ENCODE measurements at regions not wholly inside any gene's neighbourhood (a gene's known extent, or its start where the extent isn't known, plus 50 kb on each side); places are given as distances from the start of the nearest gene placed in this dataset.

DNA sequence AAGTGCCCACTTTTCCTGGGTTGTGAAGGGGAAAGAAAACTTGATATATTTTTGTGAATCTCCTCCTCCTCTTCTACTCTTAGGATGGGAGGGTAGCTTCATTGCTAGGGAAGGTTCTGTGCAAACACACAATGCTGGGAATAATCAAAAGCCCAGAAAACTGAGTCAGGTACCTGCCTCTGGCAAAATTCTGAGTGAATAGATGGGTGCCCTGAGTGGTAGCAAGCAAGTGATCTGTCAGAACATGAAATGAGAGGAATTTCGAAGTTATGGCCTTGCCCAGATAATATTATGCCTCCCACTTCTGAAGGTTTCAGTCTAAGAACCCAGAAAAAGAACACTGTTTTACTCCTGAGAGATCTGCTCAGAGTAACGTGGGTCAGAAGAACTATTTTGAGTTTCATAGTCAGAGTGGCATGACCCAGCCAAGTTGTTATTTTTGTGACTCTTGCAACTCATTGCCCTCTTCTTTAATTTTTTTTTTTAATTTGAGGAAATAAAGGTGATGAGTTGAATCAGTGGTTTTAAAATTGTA is 158.3 kb downstream of the BMP2 start:
- TF ChIP-seq, protein P1, sequence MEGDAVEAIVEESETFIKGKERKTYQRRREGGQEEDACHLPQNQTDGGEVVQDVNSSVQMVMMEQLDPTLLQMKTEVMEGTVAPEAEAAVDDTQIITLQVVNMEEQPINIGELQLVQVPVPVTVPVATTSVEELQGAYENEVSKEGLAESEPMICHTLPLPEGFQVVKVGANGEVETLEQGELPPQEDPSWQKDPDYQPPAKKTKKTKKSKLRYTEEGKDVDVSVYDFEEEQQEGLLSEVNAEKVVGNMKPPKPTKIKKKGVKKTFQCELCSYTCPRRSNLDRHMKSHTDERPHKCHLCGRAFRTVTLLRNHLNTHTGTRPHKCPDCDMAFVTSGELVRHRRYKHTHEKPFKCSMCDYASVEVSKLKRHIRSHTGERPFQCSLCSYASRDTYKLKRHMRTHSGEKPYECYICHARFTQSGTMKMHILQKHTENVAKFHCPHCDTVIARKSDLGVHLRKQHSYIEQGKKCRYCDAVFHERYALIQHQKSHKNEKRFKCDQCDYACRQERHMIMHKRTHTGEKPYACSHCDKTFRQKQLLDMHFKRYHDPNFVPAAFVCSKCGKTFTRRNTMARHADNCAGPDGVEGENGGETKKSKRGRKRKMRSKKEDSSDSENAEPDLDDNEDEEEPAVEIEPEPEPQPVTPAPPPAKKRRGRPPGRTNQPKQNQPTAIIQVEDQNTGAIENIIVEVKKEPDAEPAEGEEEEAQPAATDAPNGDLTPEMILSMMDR (IDR thresholded peaks at IDR 0.05; ENCODE audit: borderline replicate concordance, extremely low read depth, low read length, poor library complexity, severe bottlenecking), result no peak
- no peak for TF ChIP-seq EZH2 (IDR thresholded peaks at IDR 0.05; ENCODE audit: borderline replicate concordance, low read depth, low read length, severe bottlenecking)
- H3K4me2 ChIP-seq (ENCODE audit: insufficient read depth, low read length), result no peak overlapping the region
- H3K27ac ChIP-seq (ENCODE audit: low read length), result no peak overlapping the region
- H3K27me3 ChIP-seq (ENCODE audit: insufficient read depth, low read length, poor library complexity), result peaks cover under 1% of the 10 kb centered on the region
- no peak overlapping the region for H2AFZ ChIP-seq (ENCODE audit: low read depth, low read length)
- H3K36me3 ChIP-seq (ENCODE audit: insufficient read depth, low read length), result no peaks in the 10 kb centered on the region
- H3K9ac ChIP-seq (ENCODE audit: low read depth, low read length), result no peak overlapping the region
- H3K4me3 ChIP-seq (ENCODE audit: low read depth in 1 of 2, low read length in 2 of 2), result no peak overlapping the region
- no peaks in the 10 kb centered on the region for H3K4me1 ChIP-seq (ENCODE audit: insufficient read depth, low read length)
- H3K79me2 ChIP-seq (ENCODE audit: insufficient read depth, low read length), result no peaks in the 10 kb centered on the region
- no peaks in the 10 kb centered on the region for H4K20me1 ChIP-seq (ENCODE audit: insufficient read depth, low read length)
- no peak for DNase-seq
- no peaks in the 10 kb centered on the region for H3K9me3 ChIP-seq (ENCODE audit: insufficient read depth, low read length, severe bottlenecking)
- no peak for ATAC-seq (ENCODE audit: insufficient read depth, low read depth)

DNA sequence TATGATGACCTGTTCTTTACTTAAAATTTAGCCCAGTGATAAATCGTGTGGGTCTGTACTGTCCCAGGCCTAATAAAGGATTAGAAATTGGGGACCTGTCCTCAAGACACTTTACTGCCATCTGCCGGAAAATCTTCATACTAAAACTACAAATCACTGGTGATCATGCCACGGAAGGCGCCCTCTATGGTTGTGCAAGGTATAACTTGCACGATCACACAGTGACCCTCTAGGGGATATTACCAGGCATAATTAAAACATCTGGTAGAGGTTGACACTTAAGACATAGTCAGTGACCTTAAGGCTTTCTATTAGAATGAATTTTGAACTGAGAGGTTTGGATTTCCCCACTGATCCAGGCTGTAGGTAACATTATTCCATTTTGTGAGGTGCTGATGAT is 172.6 kb downstream of the BMP2 start:
- Histone ChIP-seq H3K79me2 (ENCODE audit: insufficient read depth, low read length) (no peaks in the 10 kb centered on the region), H3K4me3 (ENCODE audit: low read depth in 1 of 2, low read length in 2 of 2) (no peak overlapping the region), H3K9ac (ENCODE audit: low read depth, low read length) (no peak overlapping the region), H3K4me1 (ENCODE audit: insufficient read depth, low read length) (no peaks in the 10 kb centered on the region), H2AFZ (ENCODE audit: low read depth, low read length) (no peak overlapping the region), H3K27me3 (ENCODE audit: insufficient read depth, low read length, poor library complexity) (no peaks in the 10 kb centered on the region), H3K4me2 (ENCODE audit: insufficient read depth, low read length) (no peak overlapping the region), H4K20me1 (ENCODE audit: insufficient read depth, low read length) (no peaks in the 10 kb centered on the region), H3K27ac (ENCODE audit: low read length) (no peak overlapping the region), H3K9me3 (ENCODE audit: insufficient read depth, low read length, severe bottlenecking) (no peaks in the 10 kb centered on the region), H3K36me3 (ENCODE audit: insufficient read depth, low read length) (no peaks in the 10 kb centered on the region)
- TF ChIP-seq, protein P1 (IDR thresholded peaks at IDR 0.05; ENCODE audit: borderline replicate concordance, extremely low read depth, low read length, poor library complexity, severe bottlenecking), result peak; percentile 27
- TF ChIP-seq EZH2 (IDR thresholded peaks at IDR 0.05; ENCODE audit: borderline replicate concordance, low read depth, low read length, severe bottlenecking), result no peak
- no peak for ATAC-seq (ENCODE audit: insufficient read depth, low read depth)
- no peak for DNase-seq

DNA sequence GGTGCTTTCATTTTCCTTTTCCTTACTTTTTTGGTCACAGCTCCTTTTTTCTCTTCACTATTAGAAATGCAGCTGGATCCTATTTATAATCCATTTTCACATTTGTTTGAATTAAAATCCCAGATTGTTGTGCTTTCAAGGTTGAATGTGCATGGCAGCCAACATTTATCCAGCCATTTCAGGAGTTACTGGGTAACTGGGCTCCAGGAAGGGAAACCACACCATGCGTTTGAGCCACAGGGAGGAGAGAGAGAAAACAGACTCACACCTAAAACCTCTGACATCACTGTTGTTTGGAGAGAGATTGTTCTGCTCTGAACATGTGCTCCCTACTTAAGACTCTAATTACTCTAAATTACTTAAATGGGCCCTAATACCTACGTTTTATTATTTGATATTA is 173.4 kb downstream of the BMP2 start:
- Histone ChIP-seq H3K9me3 (ENCODE audit: insufficient read depth, low read length, severe bottlenecking) (no peaks in the 10 kb centered on the region), H2AFZ (ENCODE audit: low read depth, low read length) (no peak overlapping the region), H3K4me1 (ENCODE audit: insufficient read depth, low read length) (no peaks in the 10 kb centered on the region), H3K9ac (ENCODE audit: low read depth, low read length) (no peak overlapping the region), H3K36me3 (ENCODE audit: insufficient read depth, low read length) (no peaks in the 10 kb centered on the region), H3K27me3 (ENCODE audit: insufficient read depth, low read length, poor library complexity) (no peaks in the 10 kb centered on the region), H3K4me3 (ENCODE audit: low read depth in 1 of 2, low read length in 2 of 2) (no peak overlapping the region), H4K20me1 (ENCODE audit: insufficient read depth, low read length) (no peaks in the 10 kb centered on the region), H3K27ac (ENCODE audit: low read length) (no peak overlapping the region), H3K4me2 (ENCODE audit: insufficient read depth, low read length) (no peak overlapping the region), H3K79me2 (ENCODE audit: insufficient read depth, low read length) (no peaks in the 10 kb centered on the region)
- no peak for DNase-seq
- ATAC-seq (ENCODE audit: insufficient read depth, low read depth), result no peak
- TF ChIP-seq EZH2 (IDR thresholded peaks at IDR 0.05; ENCODE audit: borderline replicate concordance, low read depth, low read length, severe bottlenecking), result no peak
- TF ChIP-seq, protein P1 (IDR thresholded peaks at IDR 0.05; ENCODE audit: borderline replicate concordance, extremely low read depth, low read length, poor library complexity, severe bottlenecking), result no peak

DNA sequence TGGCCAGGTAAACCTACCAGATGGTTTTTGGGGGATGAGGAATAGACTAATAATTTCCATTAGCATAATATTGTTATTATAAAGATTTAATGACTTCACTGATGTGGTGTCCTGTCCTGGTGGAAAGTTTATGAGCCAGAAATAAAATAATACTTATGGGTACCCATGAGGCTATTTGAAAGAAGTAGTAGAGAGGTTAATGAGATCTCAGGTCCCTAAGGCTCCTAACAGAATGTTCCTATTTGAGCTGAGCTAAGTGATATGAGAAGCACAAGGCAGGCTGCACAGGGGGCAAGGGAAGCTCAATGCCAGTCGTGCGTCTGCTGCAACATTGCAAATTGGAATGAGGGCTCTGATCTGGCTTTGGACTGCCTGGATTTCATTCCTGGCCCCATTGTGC is 174.1 kb downstream of the BMP2 start:
- Histone ChIP-seq H4K20me1 (ENCODE audit: insufficient read depth, low read length) (no peaks in the 10 kb centered on the region), H3K27ac (ENCODE audit: low read length) (no peak overlapping the region), H3K9ac (ENCODE audit: low read depth, low read length) (no peak overlapping the region), H2AFZ (ENCODE audit: low read depth, low read length) (no peak overlapping the region), H3K27me3 (ENCODE audit: insufficient read depth, low read length, poor library complexity) (no peaks in the 10 kb centered on the region), H3K4me1 (ENCODE audit: insufficient read depth, low read length) (no peaks in the 10 kb centered on the region), H3K9me3 (ENCODE audit: insufficient read depth, low read length, severe bottlenecking) (no peaks in the 10 kb centered on the region), H3K4me3 (ENCODE audit: low read depth in 1 of 2, low read length in 2 of 2) (no peak overlapping the region), H3K79me2 (ENCODE audit: insufficient read depth, low read length) (no peaks in the 10 kb centered on the region), H3K4me2 (ENCODE audit: insufficient read depth, low read length) (no peak overlapping the region), H3K36me3 (ENCODE audit: insufficient read depth, low read length) (no peaks in the 10 kb centered on the region)
- TF ChIP-seq, protein P1 (IDR thresholded peaks at IDR 0.05; ENCODE audit: borderline replicate concordance, extremely low read depth, low read length, poor library complexity, severe bottlenecking), result no peak
- no peak for TF ChIP-seq EZH2 (IDR thresholded peaks at IDR 0.05; ENCODE audit: borderline replicate concordance, low read depth, low read length, severe bottlenecking)
- DNase-seq, result no peak
- ATAC-seq (ENCODE audit: insufficient read depth, low read depth), result no peak

Data from DND-41 (cell line).